WERI-Rb-1 (cell line): ENCODE measurements at regions not wholly inside any gene's neighbourhood (a gene's known extent, or its start where the extent isn't known, plus 50 kb on each side); places are given as distances from the start of the nearest gene placed in this dataset.

Experiments used
- DNase-seq: peaks from one replicate; pipeline ENCODE4 v3.0.0-alpha.2; 2020
- H3K27ac ChIP-seq: fragments of 250-450 bp; sonication (Bioruptor Pico); 2 replicates; pipeline ENCODE4 v1.5.1; 2020; ENCODE audit warnings: mild to moderate bottlenecking, moderate library complexity
- H3K27me3 ChIP-seq: fragments of 250-450 bp; sonication (Bioruptor Pico); 2 replicates; pipeline ENCODE4 v1.5.1; 2021; ENCODE audit warnings: mild to moderate bottlenecking, low read depth, moderate library complexity; ENCODE audit not compliant: insufficient read depth, severe bottlenecking
- H3K36me3 ChIP-seq: fragments of 250-450 bp; sonication (Bioruptor Pico); 2 replicates; pipeline ENCODE4 v1.5.1; 2020; ENCODE audit warnings: mild to moderate bottlenecking, moderate library complexity
- H3K4me3 ChIP-seq: 2 replicates; pipeline ENCODE4 v1.5.1; 2011; ENCODE audit warnings: low read depth, mild to moderate bottlenecking, control low read depth, low read length
- H3K9me3 ChIP-seq: fragments of 250-450 bp; sonication (Bioruptor Pico); 2 replicates; pipeline ENCODE4 v1.5.1; 2021; ENCODE audit warnings: mild to moderate bottlenecking, moderate library complexity; ENCODE audit not compliant: severe bottlenecking
- CTCF ChIP-seq: IDR thresholded peaks from 2 replicates; pipeline ENCODE4 v1.5.1; 2011; ENCODE audit warnings: low read depth, mild to moderate bottlenecking, control low read depth, inconsistent platforms, low read length

- no peak for DNase-seq
- Histone ChIP-seq H3K36me3 (no peaks in the 10 kb centered on the region), H3K27me3 (no peaks in the 10 kb centered on the region), H3K9me3 (no peaks in the 10 kb centered on the region), H3K27ac (no peak overlapping the region), H3K4me3 (no peak overlapping the region)
- no peak for TF ChIP-seq CTCF
These were observed 71.9 kb upstream of the WDR1 start for GRCh38 chr4:10188400-10189004.

- Histone ChIP-seq H3K27ac (no peak overlapping the region), H3K4me3 (no peak overlapping the region), H3K36me3 (no peaks in the 10 kb centered on the region), H3K9me3 (no peaks in the 10 kb centered on the region), H3K27me3 (no peaks in the 10 kb centered on the region)
- DNase-seq, result peak; percentile 48
- peak; percentile 76 for TF ChIP-seq CTCF
These were observed 69.9 kb upstream of the WDR1 start for GRCh38 chr4:10186228-10187214.

- no peaks in the 10 kb centered on the region for H3K9me3 ChIP-seq
- H3K27me3 ChIP-seq, result no peaks in the 10 kb centered on the region
- H3K36me3 ChIP-seq, result no peaks in the 10 kb centered on the region
- H3K27ac ChIP-seq, result no peak overlapping the region
- no peak for DNase-seq
- no peak for TF ChIP-seq CTCF
- no peak overlapping the region for H3K4me3 ChIP-seq
These were observed 69.1 kb upstream of the WDR1 start for GRCh38 chr4:10185518-10186227.

GRCh38 chr4:10184501-10184938 lies 67.9 kb upstream of the WDR1 start:
- Histone ChIP-seq H3K9me3 (no peaks in the 10 kb centered on the region), H3K4me3 (no peak overlapping the region), H3K36me3 (no peaks in the 10 kb centered on the region), H3K27me3 (no peaks in the 10 kb centered on the region), H3K27ac (no peak overlapping the region)
- no peak for DNase-seq
- TF ChIP-seq CTCF, result no peak

- H3K36me3 ChIP-seq, result no peaks in the 10 kb centered on the region
- TF ChIP-seq CTCF, result no peak
- no peak overlapping the region for H3K4me3 ChIP-seq
- H3K27me3 ChIP-seq, result no peaks in the 10 kb centered on the region
- no peak overlapping the region for H3K27ac ChIP-seq
- H3K9me3 ChIP-seq, result no peaks in the 10 kb centered on the region
- DNase-seq, result no peak
These were observed 67.4 kb upstream of the WDR1 start for GRCh38 chr4:10184041-10184440.
